ENCODE measurements at regions not wholly inside any gene's neighbourhood (a gene's known extent, or its start where the extent isn't known, plus 50 kb on each side); places are given as distances from the start of the nearest gene placed in this dataset.

DNA sequence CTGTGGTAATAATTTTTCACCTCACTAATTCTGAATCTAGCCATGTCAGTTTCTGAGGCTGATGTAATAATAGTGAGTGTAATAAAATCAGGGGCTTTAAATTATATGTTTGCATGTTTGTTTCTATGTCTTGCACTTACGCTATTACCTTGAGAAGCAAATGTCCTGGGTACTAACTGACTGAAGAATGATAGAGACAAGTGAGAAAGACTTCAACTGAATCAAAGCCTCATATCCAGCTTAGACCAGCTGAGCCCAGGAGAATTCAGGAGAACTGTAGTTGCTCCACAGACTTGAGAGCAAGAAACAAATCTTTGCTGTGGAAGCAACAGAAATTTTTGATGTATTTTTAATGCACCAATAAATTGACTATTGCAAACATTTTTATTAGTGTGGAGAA is 162.8 kb downstream of the MANEA start:
- RAD21 ChIA-PET (ENCODE audit: unreplicated experiment), result no interaction called here
- in situ Hi-C loops (cut with MboI), result no loop called here
- no peak overlapping the region for H3K4me2 ChIP-seq (ENCODE audit: control insufficient read depth, insufficient read depth)
- BruUV-seq (replicated peaks), result no TSS peak
- FAIRE-seq (no peak), DNase-seq (ENCODE audit: low read depth, low spot score) (no peak), ATAC-seq (no peak)
- 35% methylated on average over 1 of the region's 1 CpG for WGBS (ENCODE audit: insufficient coverage, insufficient replicate concordance, low lambda C conversion rate, missing lambda C conversion rate)
- H3K27me3 ChIP-seq (replicated peaks in 1 of 2; ENCODE audit: control insufficient read depth in 2 of 2, insufficient read depth in 2 of 2, low read length in 1 of 2), result no peaks in the 10 kb centered on the region
- no peak for TF ChIP-seq ZBTB33 (IDR thresholded peaks at IDR 0.05)
- TF ChIP-seq ZBTB4 (CRISPR knock-in tag; IDR thresholded peaks at IDR 0.05), result no peak
- TF ChIP-seq, protein P1, sequence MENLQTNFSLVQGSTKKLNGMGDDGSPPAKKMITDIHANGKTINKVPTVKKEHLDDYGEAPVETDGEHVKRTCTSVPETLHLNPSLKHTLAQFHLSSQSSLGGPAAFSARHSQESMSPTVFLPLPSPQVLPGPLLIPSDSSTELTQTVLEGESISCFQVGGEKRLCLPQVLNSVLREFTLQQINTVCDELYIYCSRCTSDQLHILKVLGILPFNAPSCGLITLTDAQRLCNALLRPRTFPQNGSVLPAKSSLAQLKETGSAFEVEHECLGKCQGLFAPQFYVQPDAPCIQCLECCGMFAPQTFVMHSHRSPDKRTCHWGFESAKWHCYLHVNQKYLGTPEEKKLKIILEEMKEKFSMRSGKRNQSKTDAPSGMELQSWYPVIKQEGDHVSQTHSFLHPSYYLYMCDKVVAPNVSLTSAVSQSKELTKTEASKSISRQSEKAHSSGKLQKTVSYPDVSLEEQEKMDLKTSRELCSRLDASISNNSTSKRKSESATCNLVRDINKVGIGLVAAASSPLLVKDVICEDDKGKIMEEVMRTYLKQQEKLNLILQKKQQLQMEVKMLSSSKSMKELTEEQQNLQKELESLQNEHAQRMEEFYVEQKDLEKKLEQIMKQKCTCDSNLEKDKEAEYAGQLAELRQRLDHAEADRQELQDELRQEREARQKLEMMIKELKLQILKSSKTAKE (IDR thresholded peaks at IDR 0.05; ENCODE audit: low read depth, poor library complexity, severe bottlenecking), result no peak
- SMC1A ChIA-PET (ENCODE audit: uncharacterized antibody, unreplicated experiment), result no interaction called here
- POLR2A ChIA-PET, result no interaction called here
- H3K4me1 ChIP-seq (ENCODE audit: control insufficient read depth, insufficient read depth, low read length), result no peaks in the 10 kb centered on the region
- intact Hi-C loops (cut with micrococcal nuclease; ENCODE audit: unreplicated experiment), result no loop called here
- no peak overlapping the region for H3K27ac ChIP-seq (ENCODE audit: control insufficient read depth, insufficient read depth)
- no peak overlapping the region for H3K9ac ChIP-seq (ENCODE audit: control insufficient read depth, insufficient read depth, low read length)
- CTCF ChIA-PET, result no interaction called here
- H3K9me3 ChIP-seq (replicated peaks; ENCODE audit: control insufficient read depth, insufficient read depth, low read length), result no peaks in the 10 kb centered on the region
- H2AFZ ChIP-seq (ENCODE audit: control insufficient read depth, low read depth, low read length), result no peak overlapping the region
- no peaks in the 10 kb centered on the region for H4K20me1 ChIP-seq (ENCODE audit: control insufficient read depth, insufficient read depth)
- no peaks in the 10 kb centered on the region for H3K79me2 ChIP-seq (ENCODE audit: control insufficient read depth, insufficient read depth, low read length)
- no peaks in the 10 kb centered on the region for H3K36me3 ChIP-seq (ENCODE audit: control insufficient read depth in 2 of 2, insufficient read depth in 2 of 2, low read length in 1 of 2)
- H3K4me3 ChIP-seq, result no peak overlapping the region

Measured in GM12878 (cell line).